Upper lobe of right lung (tissue), 1 donor: ENCODE measurements at regions not wholly inside any gene's neighbourhood (a gene's known extent, or its start where the extent isn't known, plus 50 kb on each side); places are given as distances from the start of the nearest gene placed in this dataset.

ENCODE experiments used
- ATAC-seq: fragments of 200-7000 bp; cut with Tn5 transposase; one replicate; pipeline ENCODE4 v1.9.1; 2020; ENCODE audit warnings: mild to moderate bottlenecking, moderate library complexity
- DNase-seq: peaks from one replicate; pipeline ENCODE4 v3.0.0-alpha.2; 2020
- H3K27ac ChIP-seq: fragments of 200-600 bp; one replicate; pipeline ENCODE4 v1.8.0; 2022
- H3K27me3 ChIP-seq: fragments of 200-600 bp; one replicate; pipeline ENCODE4 v1.8.0; 2022; ENCODE audit warnings: mild to moderate bottlenecking
- H3K36me3 ChIP-seq: fragments of 200-600 bp; one replicate; pipeline ENCODE4 v1.8.0; 2022
- H3K4me1 ChIP-seq: fragments of 200-600 bp; one replicate; pipeline ENCODE4 v1.8.0; 2022
- H3K4me3 ChIP-seq: fragments of 200-600 bp; one replicate; pipeline ENCODE4 v1.8.0; 2022; ENCODE audit warnings: mild to moderate bottlenecking
- H3K9me3 ChIP-seq: fragments of 200-600 bp; one replicate; pipeline ENCODE4 v1.8.0; 2022
- intact Hi-C: fragments of 100-400 bp; cut with DNase I; formaldehyde crosslinking; loops from one replicate; pipeline ENCODE4 v1.11.0; 2022
- TF ChIP-seq, protein P1 (sequence below): fragments of 200-600 bp; IDR thresholded peaks from one replicate; pipeline ENCODE4 v1.8.0; 2022; ENCODE audit warnings: antibody characterized with exemption
- donor health status: DM: no; HTN: yes; CAD: no; lungs with severe emphysema.

DNA sequence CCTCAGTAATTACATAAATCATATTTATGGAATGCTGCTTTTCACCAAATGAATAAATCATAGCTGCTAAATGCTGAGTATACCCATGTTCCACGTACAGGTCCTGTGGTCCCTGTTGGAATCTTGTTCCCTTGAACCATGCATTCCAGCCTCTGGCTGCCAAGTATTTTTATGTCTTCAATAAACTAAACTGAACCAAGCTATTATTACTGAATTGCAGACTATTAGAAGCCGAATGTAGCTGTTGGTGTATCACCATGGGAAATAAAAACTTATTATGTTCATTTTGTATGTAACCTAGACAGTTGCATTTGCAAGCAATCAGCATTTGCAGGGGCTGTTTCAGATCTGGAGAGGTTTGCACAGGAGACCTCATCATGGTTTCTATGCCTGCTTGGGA, 362.4 kb downstream of the ADCYAP1 start:
- H3K4me3 ChIP-seq, result no peak overlapping the region
- H3K27me3 ChIP-seq, result no peaks in the 10 kb centered on the region
- DNase-seq, result no peak
- no peak for ATAC-seq
- no peaks in the 10 kb centered on the region for H3K4me1 ChIP-seq
- no peak overlapping the region for H3K27ac ChIP-seq
- H3K9me3 ChIP-seq, result no peaks in the 10 kb centered on the region
- no peaks in the 10 kb centered on the region for H3K36me3 ChIP-seq
- TF ChIP-seq, protein P1, sequence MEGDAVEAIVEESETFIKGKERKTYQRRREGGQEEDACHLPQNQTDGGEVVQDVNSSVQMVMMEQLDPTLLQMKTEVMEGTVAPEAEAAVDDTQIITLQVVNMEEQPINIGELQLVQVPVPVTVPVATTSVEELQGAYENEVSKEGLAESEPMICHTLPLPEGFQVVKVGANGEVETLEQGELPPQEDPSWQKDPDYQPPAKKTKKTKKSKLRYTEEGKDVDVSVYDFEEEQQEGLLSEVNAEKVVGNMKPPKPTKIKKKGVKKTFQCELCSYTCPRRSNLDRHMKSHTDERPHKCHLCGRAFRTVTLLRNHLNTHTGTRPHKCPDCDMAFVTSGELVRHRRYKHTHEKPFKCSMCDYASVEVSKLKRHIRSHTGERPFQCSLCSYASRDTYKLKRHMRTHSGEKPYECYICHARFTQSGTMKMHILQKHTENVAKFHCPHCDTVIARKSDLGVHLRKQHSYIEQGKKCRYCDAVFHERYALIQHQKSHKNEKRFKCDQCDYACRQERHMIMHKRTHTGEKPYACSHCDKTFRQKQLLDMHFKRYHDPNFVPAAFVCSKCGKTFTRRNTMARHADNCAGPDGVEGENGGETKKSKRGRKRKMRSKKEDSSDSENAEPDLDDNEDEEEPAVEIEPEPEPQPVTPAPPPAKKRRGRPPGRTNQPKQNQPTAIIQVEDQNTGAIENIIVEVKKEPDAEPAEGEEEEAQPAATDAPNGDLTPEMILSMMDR, result no peak
- intact Hi-C loops, result no loop called here

DNA sequence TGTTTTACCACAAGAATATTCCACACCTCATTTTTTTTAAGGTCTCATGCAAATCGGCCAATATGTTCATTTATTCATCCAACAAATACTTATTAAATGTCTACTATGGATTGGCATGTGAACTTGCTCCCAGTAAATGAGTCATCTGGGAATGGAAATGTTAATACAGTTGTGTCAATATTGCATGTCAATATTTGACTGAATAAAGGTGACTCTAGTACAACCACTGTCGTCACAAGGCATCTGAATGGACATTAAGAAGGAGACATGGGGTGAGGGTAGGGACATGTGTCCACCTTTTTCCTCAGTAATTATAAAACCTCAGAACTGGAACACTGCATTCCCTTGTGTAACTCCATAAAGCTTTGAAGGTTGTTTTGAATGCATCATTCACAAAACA, 365.4 kb downstream of the ADCYAP1 start:
- no peak for ATAC-seq
- intact Hi-C loops, result no loop called here
- TF ChIP-seq, protein P1, result no peak
- no peak overlapping the region for H3K27ac ChIP-seq
- H3K36me3 ChIP-seq, result no peaks in the 10 kb centered on the region
- no peaks in the 10 kb centered on the region for H3K27me3 ChIP-seq
- no peak overlapping the region for H3K4me3 ChIP-seq
- DNase-seq, result no peak
- no peaks in the 10 kb centered on the region for H3K4me1 ChIP-seq
- H3K9me3 ChIP-seq, result no peaks in the 10 kb centered on the region

DNA sequence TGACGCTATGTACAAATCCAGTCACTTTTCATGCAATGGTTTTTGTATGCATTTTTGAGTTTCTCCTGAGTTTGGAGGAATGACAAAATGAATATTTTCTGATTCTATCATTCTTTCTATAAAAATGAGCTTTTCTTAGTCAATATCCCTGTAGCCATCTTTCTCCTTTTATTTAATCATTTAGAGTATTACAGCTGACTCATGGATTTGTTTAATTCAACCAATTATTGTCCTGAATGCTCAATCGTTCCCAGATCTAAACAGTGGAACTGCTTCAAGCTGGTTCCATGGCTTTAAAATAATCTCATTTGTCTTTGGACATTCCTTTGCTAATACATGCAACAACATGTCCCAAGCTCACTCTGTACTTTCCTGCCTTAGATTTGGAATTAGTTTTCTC, 368.8 kb downstream of the ADCYAP1 start:
- no peaks in the 10 kb centered on the region for H3K9me3 ChIP-seq
- H3K27ac ChIP-seq, result no peak overlapping the region
- ATAC-seq (no peak), DNase-seq (no peak)
- no peaks in the 10 kb centered on the region for H3K27me3 ChIP-seq
- intact Hi-C loops, result no loop called here
- H3K4me1 ChIP-seq, result no peaks in the 10 kb centered on the region
- no peak overlapping the region for H3K4me3 ChIP-seq
- H3K36me3 ChIP-seq, result no peaks in the 10 kb centered on the region
- TF ChIP-seq, protein P1, result no peak

DNA sequence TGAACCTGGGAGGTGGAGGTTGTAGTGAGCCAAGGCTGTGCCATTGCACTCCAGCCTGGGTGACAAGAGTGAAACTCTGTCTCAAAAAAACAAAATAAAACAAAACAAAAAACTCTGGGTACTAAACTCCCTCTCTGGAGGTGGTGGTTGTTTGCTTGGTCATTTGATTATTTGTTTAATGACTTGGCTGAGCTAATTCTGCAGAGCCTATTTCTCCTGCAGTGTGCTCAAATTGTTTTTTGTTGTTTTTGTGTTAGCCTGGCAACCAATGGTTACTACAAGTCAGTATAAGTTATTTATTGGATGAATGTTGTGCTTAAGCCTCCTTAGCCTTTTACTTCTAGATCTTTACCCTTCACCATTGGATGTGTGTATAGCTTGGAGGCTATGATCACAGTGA, 387.5 kb downstream of the ADCYAP1 start:
- no peak overlapping the region for H3K4me3 ChIP-seq
- no peaks in the 10 kb centered on the region for H3K27me3 ChIP-seq
- DNase-seq (no peak), ATAC-seq (no peak)
- H3K36me3 ChIP-seq, result no peaks in the 10 kb centered on the region
- TF ChIP-seq, protein P1, result no peak
- no peaks in the 10 kb centered on the region for H3K4me1 ChIP-seq
- H3K9me3 ChIP-seq, result no peaks in the 10 kb centered on the region
- no peak overlapping the region for H3K27ac ChIP-seq
- intact Hi-C loops, result no loop called here

DNA sequence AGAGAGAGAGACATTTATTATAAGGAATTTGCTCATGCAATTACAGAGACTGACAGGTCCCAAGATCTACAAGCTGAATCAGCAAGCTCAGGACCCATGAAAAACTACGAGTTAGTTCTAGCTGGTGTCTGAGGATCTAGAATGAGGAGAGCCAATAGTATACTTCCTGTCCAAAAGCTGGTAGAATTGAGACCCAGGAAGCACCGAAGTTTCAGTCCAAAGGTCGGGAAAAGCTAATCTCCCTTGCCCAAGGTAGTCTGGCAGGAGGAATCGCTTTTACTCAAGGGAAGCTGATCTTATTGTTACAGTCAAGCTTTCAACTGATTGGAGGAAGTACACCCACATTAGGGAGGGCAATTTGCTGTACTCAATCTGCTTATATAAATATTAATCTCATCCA, 389.6 kb downstream of the ADCYAP1 start:
- Histone ChIP-seq H3K9me3 (no peaks in the 10 kb centered on the region), H3K36me3 (no peaks in the 10 kb centered on the region), H3K27ac (no peak overlapping the region), H3K4me3 (no peak overlapping the region), H3K4me1 (no peaks in the 10 kb centered on the region), H3K27me3 (no peaks in the 10 kb centered on the region)
- DNase-seq, result no peak
- no peak for ATAC-seq
- TF ChIP-seq, protein P1, result no peak
- intact Hi-C loops, result no loop called here

DNA sequence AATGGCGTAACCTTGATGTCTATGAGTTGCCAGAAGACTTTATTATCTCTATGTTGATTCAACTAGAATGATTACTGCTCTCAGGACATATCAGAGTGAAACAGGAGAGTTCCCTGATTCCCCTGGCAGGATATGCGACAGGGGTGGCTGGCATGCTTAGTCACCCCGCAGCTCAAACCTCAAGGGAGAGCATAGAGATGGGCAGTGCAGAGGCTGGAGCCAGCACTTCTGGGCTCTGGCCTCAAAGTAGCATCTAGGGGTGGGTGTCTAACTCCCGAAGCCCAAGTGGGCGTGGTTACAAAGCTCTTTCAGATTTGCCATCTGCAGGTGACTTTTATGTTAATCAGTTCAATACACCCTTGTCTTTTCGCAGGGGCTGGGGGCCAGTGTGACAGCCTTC, 391.6 kb downstream of the ADCYAP1 start:
- DNase-seq, result no peak
- no peaks in the 10 kb centered on the region for H3K27me3 ChIP-seq
- ATAC-seq, result no peak
- no peak overlapping the region for H3K27ac ChIP-seq
- H3K4me1 ChIP-seq, result no peaks in the 10 kb centered on the region
- H3K36me3 ChIP-seq, result no peaks in the 10 kb centered on the region
- intact Hi-C loops, result no loop called here
- H3K9me3 ChIP-seq, result no peaks in the 10 kb centered on the region
- no peak overlapping the region for H3K4me3 ChIP-seq
- TF ChIP-seq, protein P1, result no peak
